ENCODE measurements at regions not wholly inside any gene's neighbourhood (a gene's known extent, or its start where the extent isn't known, plus 50 kb on each side); places are given as distances from the start of the nearest gene placed in this dataset.

DNA sequence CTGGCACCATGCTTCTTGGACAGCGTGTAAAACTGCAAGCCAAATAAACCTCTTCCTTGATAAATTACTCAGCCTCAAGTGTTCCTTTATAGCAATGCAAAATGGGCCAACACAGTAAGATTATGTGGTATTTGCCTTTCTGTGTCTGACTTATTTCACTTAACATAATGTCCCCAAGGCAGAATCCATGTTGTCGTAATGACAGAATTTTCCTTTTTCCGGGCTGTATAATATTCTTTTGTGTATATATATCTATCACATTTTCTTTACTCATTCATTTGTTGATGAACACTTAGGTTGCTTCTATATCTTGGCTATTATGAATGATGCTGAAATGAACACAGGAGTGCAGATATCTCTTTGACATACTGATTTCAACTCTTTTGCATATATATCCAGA lies 209.1 kb upstream of the PTER start:
- H3K4me3 ChIP-seq (ENCODE audit: low read depth, low read length), result no peak overlapping the region
- no peak for DNase-seq (ENCODE audit: low read depth, low spot score)
- in situ Hi-C loops (cut with HindIII; ENCODE audit: low sequenced_read_pairs), result no loop called here
- TF ChIP-seq, protein P1, sequence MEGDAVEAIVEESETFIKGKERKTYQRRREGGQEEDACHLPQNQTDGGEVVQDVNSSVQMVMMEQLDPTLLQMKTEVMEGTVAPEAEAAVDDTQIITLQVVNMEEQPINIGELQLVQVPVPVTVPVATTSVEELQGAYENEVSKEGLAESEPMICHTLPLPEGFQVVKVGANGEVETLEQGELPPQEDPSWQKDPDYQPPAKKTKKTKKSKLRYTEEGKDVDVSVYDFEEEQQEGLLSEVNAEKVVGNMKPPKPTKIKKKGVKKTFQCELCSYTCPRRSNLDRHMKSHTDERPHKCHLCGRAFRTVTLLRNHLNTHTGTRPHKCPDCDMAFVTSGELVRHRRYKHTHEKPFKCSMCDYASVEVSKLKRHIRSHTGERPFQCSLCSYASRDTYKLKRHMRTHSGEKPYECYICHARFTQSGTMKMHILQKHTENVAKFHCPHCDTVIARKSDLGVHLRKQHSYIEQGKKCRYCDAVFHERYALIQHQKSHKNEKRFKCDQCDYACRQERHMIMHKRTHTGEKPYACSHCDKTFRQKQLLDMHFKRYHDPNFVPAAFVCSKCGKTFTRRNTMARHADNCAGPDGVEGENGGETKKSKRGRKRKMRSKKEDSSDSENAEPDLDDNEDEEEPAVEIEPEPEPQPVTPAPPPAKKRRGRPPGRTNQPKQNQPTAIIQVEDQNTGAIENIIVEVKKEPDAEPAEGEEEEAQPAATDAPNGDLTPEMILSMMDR (IDR thresholded peaks at IDR 0.05; ENCODE audit: low read depth, low read length), result no peak

DNA sequence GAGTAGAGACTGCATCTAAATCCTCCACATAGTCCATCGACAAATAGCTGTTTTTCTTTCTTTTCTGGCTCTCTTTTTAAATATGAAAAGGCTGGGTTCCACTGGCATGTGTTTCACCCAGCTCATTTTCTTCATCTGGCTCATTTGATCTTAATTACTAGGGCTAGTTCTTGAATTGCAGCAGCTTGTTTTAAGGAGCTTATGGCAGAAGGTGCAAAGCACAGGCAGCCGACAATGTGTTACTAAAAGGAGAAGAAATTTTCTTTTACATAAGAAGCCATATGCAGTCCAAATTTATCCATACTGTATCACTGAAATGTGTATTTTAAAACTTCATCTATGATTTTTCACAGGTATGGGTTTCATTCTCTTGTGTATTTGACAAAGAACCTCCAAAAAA lies 205.6 kb upstream of the PTER start:
- DNase-seq (ENCODE audit: low read depth, low spot score), result no peak
- no peak overlapping the region for H3K4me3 ChIP-seq (ENCODE audit: low read depth, low read length)
- in situ Hi-C loops (cut with HindIII; ENCODE audit: low sequenced_read_pairs), result no loop called here
- TF ChIP-seq, protein P1 (IDR thresholded peaks at IDR 0.05; ENCODE audit: low read depth, low read length), result no peak

DNA sequence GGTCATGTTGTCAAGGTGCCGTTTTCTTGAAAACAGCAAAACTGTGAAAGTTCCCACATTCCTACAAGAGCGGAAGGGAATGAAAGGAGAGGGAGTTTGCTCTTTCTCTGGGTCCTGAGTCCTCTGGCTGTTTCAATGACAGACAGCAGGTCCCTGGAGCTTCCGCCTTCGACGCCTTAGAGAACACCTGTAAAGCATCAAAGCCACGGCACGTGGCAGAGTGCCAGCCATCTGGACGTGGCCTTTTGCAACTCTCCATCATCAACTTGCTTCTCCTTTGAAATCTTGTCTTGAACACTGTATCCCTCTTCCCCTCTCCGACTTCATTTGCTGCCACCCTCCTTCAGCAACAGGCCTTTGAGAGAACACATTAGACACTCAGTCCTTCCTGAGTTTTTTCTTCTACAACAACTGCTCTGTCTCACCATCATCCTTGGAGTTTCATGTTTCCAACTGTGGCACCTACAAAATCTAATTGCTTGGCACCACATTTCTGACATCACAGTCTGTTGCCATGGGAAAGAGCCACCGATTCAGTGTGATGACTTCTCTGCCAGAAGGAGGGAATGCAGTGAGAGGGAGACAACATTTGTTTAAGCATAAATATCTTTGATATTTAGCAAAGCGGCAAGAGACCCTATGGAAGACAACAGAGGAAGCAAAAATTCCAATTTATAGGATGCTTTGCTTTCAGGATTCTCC lies 204.9 kb upstream of the PTER start:
- DNase-seq (ENCODE audit: low read depth, low spot score), result no peak
- no peak overlapping the region for H3K4me3 ChIP-seq (ENCODE audit: low read depth, low read length)
- in situ Hi-C loops (cut with HindIII; ENCODE audit: low sequenced_read_pairs), result no loop called here
- TF ChIP-seq, protein P1 (IDR thresholded peaks at IDR 0.05; ENCODE audit: low read depth, low read length), result no peak

DNA sequence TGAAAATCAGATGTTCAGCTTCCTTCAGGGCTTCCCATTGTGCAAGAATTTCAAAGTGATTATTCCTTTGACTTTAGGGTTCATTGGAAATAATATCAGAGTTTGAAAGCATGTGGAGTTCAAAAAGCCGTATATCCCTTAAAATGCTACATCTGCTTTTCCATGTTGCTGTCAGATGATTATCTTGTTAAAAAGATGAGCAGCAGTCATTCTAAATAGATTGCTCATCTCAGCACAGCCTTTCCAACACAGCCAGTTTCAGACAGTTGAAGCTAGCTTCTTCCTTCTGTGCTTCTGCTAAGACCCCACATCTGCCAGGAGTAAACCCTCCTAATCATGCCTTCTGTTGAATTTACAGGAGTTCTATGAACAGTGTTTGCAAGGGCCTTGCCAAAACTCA lies 204.4 kb upstream of the PTER start:
- in situ Hi-C loops (cut with HindIII; ENCODE audit: low sequenced_read_pairs), result no loop called here
- TF ChIP-seq, protein P1 (IDR thresholded peaks at IDR 0.05; ENCODE audit: low read depth, low read length), result no peak

DNA sequence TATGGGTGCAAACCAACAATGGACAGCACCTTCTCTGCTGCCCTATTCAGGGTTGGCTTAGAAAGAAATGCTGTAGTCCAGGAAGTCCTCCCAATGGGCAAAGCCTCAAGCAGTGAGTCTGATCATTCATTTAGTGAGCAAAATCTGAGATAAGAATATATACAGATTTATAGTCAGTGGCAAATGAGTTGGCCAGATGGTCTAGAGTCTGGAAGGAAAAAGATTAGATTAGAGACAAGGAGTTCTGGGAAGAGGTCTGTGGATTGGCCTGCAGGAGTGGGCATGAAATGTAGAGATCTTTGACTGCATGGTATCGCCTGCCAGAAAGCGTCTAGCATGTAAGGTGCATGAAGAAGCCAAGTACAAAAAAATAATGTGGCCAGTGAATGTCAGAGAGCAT lies 201.9 kb upstream of the PTER start:
- DNase-seq (ENCODE audit: low read depth, low spot score), result no peak
- in situ Hi-C loops (cut with HindIII; ENCODE audit: low sequenced_read_pairs), result no loop called here
- TF ChIP-seq, protein P1 (IDR thresholded peaks at IDR 0.05; ENCODE audit: low read depth, low read length), result no peak

More for the DNA sequence above, 204.4 kb upstream of the PTER start:
- no peak overlapping the region for H3K4me3 ChIP-seq (ENCODE audit: low read depth, low read length)
- no peak for DNase-seq (ENCODE audit: low read depth, low spot score)

DNA sequence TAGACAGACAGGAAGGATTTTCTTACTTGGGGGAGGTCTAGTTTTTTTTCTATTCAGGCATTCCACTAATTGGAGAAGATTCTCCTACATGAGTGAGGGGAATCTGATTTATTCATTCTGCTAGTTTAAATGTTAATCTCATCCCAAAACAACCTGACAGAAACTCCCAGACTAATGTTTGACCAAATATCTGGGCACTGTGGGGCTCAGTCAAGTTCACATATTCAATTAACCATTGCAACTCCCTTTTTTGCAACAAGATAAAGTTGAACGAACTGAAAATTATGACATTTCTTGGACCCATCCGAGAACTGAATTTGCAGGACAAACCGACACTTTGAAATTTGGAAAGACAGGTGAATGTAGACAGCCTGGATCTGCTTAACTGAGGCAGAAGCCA lies 194.4 kb upstream of the PTER start:
- no peak overlapping the region for H3K4me3 ChIP-seq (ENCODE audit: low read depth, low read length)
- no peak for DNase-seq (ENCODE audit: low read depth, low spot score)
- in situ Hi-C loops (cut with HindIII; ENCODE audit: low sequenced_read_pairs), result no loop called here
- TF ChIP-seq, protein P1 (IDR thresholded peaks at IDR 0.05; ENCODE audit: low read depth, low read length), result no peak

More for the DNA sequence above, 201.9 kb upstream of the PTER start:
- H3K4me3 ChIP-seq (ENCODE audit: low read depth, low read length), result no peak overlapping the region
